HG03135 (cell line): ENCODE measurements at regions not wholly inside any gene's neighbourhood (a gene's known extent, or its start where the extent isn't known, plus 50 kb on each side); places are given as distances from the start of the nearest gene placed in this dataset.

Experiments
- ATAC-seq: cut with Tn5 transposase; IDR thresholded peaks from one replicate; pipeline ENCODE4 v1.9.1; 2021; ENCODE audit warnings: mild to moderate bottlenecking, moderate library complexity; ENCODE audit not compliant: unreplicated experiment

GRCh38 chr9:18020121-18020745, 441.4 kb downstream of the SH3GL2 start:
- no peak for ATAC-seq

DNA sequence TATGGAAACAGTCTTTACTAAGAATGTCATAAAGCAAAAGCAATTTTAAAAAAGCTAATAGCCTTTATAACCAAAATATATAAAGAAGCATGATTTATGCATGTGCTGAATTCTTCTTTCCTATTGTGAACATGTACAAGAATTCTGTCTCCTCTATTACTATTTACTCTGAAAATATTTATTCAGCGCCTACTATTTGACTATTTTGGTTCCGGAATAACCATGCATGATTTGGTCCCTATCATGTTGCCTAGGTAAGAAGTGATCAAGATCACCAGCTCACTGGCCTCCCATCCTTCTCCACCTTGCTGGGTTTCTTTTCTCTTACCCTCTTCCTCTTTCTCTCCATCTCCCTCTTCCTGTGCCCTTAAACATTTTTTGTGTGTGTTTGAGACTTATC, 443.8 kb downstream of the SH3GL2 start:
- no peak for ATAC-seq

DNA sequence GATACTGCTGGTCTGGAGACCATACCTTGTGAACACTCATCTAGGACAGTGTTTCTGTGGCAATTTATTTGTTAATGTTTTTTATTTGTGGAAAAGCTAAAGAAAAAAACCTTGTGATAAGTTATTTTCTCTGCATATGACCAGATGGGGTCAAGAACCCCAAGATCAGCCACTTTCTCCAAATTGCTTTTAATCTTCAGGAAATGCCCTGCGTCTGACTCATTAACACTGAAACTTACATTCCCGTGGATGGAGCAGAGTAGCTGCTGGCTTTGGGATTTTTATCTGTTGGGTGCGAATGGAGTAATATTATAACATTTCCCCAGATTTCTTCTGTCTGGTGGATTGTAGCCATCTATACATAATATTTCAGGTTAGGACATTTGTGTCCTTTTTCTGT, 444.5 kb downstream of the SH3GL2 start:
- no peak for ATAC-seq

GRCh38 chr9:18032636-18033035, 441.3 kb upstream of the ADAMTSL1 start:
- ATAC-seq = no peak

- ATAC-seq = no peak
Measured at GRCh38 chr9:18036422-18037187, 437.3 kb upstream of the ADAMTSL1 start.

DNA sequence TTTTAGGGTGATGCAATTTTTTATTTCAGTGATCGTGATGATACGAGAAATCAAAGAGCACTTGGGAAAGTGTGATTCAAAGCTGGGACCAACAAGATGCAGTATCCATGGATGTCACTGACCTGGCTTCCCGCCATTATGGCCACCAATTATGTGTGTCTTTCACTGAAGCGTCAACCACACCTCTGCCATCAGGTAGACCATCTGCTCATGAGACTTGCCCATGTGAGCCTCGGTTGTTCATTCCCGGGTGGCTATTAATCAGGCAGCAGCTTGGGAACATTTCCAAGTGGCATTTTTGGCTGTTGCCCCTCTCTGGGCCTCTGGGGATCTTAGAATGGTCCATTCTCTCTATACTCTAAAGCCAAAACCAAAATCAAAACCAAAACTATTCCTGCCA, 436.0 kb upstream of the ADAMTSL1 start:
- ATAC-seq = no peak

DNA sequence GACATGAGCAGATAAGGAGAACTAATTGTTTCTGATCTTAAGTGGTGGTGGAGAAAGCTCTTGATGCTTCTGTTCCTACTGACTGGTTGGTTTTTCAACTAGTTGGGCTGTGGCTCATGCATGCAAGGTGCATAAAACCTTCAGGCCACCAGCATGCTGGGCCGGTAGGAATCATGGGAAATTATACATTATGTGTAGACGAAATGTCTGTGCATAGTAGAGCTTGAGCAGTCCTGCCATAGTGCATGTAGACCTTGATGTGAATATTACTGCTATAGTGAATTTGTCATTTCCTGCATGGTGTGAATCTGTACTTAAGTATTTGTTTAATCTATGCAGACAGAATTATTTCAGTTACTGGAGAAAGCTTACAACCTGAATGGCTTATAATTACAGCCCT, 433.6 kb upstream of the ADAMTSL1 start:
- ATAC-seq = no peak

- ATAC-seq = no peak
Measured at GRCh38 chr9:18043978-18044377, 430.0 kb upstream of the ADAMTSL1 start.

DNA sequence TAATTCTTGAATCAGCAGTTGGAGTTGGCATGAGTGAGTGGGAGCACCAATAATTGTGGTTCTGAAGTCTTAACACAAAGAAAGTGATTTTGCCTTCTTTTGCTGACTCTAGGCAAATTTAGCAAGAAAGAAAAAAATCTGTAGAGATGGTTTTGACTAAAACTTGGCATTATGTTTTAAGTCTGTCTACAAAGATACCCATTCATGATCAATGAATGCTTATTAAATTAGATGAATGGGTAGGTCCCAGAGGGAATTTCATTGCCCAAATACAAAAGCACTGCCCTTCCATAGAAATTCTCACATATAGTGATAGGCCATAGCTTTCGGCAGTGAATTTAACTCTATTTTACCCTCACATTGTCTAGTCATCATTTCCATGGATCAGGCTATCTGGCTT, 428.6 kb upstream of the ADAMTSL1 start:
- no peak for ATAC-seq

DNA sequence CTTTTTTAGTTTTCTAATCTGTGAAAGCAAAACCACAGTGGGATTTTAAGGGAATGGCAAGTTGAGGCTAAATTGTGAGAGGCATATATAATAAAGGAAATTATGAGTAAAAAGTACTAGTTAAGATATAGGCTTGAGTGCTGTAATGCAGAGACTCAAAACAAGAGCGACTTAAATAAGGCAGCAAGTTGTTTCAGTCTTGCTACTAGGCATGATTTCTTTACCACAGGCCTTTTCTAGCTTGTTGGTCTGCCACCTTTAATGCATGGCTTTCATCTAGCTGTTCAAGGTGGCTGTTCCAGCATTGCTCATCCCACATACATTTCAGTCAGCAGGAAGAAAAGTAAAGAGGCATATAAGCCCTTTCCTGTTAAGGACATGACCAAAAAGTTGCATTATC, 427.9 kb upstream of the ADAMTSL1 start:
- no peak for ATAC-seq

- no peak for ATAC-seq
Measured at GRCh38 chr9:18051638-18052037, 422.3 kb upstream of the ADAMTSL1 start.

GRCh38 chr9:18052060-18052459, 421.9 kb upstream of the ADAMTSL1 start:
- no peak for ATAC-seq

DNA sequence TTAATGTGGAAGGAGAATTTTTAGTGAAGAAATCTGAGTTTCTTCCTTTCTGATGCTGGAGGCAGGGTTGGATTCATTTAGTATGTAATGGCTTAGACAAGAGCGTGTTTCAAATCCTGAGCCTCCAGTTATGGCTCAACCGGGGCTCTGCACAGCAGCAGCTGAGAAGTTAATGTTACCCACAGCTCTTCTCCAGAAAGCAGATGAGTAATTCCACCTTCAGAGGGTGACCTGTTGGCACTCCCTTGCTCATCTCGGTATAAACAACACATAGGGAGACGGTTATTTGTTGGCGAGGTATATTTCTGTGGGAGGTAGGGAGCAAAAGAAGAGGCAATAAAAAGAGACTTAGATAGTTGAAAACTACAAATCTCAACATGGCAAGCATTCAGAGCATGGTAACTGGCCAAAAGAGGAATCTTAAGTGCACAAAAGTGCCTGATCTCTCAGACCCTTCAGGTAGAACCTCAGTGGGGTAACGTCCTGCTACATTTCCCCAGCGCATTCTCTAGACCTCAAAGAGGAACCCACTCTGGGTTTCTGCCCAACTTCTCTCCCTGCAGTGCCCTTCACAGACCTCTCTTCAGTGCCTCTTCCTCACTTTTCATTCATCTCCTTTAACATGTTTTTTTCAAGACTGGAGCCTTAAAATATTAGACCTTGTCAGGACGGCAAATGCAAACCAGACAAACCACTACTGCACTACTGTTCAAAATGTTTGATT, 417.5 kb upstream of the ADAMTSL1 start:
- ATAC-seq = peak; percentile 9

GRCh38 chr9:18056993-18057369, 417.0 kb upstream of the ADAMTSL1 start:
- ATAC-seq = peak; percentile 97

DNA sequence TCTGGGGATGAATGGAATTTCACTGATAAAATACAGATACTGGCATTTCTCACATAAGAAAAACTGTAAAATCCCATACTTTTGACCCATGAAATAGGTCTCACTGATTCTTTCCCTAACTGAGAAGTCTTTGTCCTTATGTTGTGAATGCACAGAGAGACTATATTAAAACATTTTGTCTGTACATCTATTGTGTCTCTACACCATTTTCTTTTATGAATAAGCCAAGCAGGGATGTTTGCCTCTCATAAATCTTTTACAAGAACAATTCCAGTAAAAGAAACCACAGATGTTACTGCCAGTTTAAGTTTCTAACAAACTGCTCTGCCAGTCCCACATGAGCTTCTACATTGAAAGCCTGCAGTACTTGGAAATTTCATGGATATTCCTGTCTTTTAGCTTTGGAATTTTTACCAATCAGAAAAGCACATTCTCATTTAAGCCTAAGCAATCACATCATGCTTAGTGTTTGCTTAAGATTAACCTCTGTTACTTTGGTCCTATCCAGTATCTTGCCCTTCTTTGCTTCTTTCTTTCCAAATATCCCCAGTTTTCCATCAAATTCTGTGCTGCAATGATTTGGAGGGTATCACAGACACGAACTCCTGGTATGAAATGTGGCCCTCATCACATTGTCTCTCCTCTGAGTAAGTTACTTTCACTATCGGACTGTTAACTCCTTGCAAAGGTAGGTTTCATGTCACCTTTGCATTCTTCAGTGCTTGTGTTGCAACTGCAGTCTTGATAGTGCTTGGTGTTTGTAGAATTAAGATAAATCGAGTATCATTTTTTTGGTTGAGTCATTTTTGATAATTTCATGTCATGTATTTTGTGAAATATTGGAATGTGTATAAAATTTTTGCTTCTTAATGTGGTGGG, 415.1 kb upstream of the ADAMTSL1 start:
- ATAC-seq = no peak

DNA sequence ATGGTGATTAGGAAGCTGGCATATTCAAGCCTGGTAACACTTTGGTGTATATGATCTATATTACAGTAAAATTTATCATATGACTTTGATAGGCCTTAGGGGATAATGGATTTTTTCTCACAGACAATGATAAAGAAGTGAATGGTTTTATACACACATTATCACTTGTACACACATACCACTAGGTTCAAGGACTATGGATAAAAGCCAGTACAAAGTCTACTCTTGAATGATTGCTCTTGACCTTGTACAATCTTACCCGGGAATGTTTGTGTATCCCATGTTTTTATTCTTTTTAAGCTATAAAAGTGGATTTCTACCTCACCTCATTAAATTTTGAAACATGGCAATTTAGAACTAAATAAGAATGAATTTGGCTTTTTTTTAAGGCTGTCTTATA, 414.5 kb upstream of the ADAMTSL1 start:
- no peak for ATAC-seq

DNA sequence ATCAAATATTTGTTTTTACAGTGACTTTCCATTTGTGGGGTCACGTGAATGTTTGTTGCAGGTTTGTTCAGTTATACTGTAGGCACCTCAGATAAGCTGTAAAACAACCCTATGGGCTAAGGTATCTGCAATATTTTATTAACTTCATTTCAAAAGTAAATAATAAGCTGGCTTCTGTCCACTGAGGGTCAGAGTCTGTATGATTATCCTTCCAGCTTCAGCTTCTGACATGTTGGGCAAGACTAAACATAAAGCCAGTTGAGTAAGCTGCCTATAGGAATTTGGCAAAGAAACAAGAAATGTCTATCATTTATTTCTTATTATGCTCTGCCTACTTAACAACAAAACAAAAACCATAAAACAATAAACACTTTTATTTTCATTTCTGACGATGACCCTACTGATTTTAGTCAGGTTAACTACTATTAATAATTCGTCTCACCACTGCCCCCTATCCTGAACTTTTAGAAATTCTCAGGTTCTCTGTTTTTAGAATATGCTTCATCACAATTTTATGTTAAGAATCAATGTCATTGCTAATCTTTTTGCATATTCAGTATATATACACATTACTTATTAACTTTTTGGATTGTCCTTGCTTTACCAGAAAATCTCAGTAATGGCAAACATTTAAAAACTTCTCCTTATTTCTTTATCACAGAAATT, 413.6 kb upstream of the ADAMTSL1 start:
- ATAC-seq = no peak

- ATAC-seq = no peak
Measured at GRCh38 chr9:18061332-18061731, 412.6 kb upstream of the ADAMTSL1 start.

DNA sequence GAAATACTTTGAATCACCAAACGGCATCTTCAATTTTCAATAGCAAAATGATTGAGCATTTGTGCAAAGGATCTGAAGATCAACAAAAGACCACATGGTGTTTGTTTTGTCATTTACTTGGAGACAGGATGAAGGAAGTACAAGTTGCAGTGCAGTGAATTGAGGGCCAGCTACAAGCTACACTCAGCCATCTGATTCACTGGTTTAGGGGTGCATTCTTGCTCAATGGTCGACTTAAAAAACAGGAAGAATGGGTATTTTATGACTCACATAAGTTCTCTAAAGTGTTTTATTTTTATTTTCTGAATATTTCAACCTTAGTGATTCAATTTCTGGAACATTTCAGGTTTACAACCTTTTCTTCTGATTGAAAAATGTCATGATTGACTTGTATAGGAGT, 412.1 kb upstream of the ADAMTSL1 start:
- no peak for ATAC-seq

DNA sequence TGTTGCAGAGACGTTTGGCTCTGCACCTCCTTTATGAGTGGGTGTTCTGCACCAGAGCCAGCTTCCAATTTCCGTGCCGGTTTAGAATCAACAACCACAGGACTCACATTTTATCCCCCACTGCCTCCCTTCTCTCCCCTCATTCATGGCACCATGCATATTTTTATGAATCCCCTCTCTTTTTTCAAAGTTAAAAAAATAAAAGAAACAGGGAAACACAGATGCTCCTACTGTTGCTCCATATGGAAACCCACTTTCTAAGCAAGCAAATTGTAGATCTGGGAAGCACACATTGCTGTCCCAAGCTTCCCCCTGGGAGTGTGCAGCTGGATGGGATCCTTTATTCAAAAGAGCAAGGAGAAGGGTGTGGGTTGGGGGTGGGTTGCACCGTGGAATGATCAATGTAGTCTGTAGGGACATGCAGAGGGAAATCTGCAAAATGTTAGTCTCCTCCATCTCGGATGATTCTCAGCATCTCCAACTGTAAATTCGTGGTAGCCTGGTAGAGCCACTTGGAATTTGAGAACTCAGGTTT, 410.0 kb upstream of the ADAMTSL1 start:
- ATAC-seq = no peak
